ENCODE measurements at regions not wholly inside any gene's neighbourhood (a gene's known extent, or its start where the extent isn't known, plus 50 kb on each side); places are given as distances from the start of the nearest gene placed in this dataset.

- Histone ChIP-seq H3K9me3 (peaks cover 17% of the 10 kb centered on the region), H3K4me3 (no peak overlapping the region), H3K27ac (no peak overlapping the region), H3K27me3 (ENCODE audit: insufficient read depth in 3 of 3, low read length in 2 of 3) (no peaks in the 10 kb centered on the region), H3K4me1 (no peaks in the 10 kb centered on the region), H3K36me3 (ENCODE audit: insufficient read depth in 1 of 2, low read depth in 1 of 2) (no peaks in the 10 kb centered on the region)
- ATAC-seq (no peak), DNase-seq (no peak)
- intact Hi-C loops (cut with DNase I), result no loop called here
- 46 to 68% (median 62%) methylated on average over 1 of the region's 1 CpG for WGBS, 3 donors
- no peak for TF ChIP-seq CTCF (IDR thresholded peaks at IDR 0.05)
These were observed 680.1 kb downstream of the IGSF11 start for GRCh38 chr3:118354556-118354955.

- DNase-seq (no peak), ATAC-seq (no peak)
- Histone ChIP-seq H3K4me3 (no peak overlapping the region), H3K4me1 (no peaks in the 10 kb centered on the region), H3K27me3 (ENCODE audit: insufficient read depth in 3 of 3, low read length in 2 of 3) (no peaks in the 10 kb centered on the region), H3K36me3 (ENCODE audit: insufficient read depth in 1 of 2, low read depth in 1 of 2) (no peaks in the 10 kb centered on the region), H3K27ac (no peak overlapping the region), H3K9me3 (peaks cover 13% of the 10 kb centered on the region)
- WGBS, 3 donors, result 87 to 92% (median 92%) methylated on average over 4 of the region's 4 CpGs
- no peak for TF ChIP-seq CTCF (IDR thresholded peaks at IDR 0.05)
- intact Hi-C loops (cut with DNase I), result no loop called here
These were observed 664.7 kb downstream of the IGSF11 start for GRCh38 chr3:118369892-118370491.

DNA sequence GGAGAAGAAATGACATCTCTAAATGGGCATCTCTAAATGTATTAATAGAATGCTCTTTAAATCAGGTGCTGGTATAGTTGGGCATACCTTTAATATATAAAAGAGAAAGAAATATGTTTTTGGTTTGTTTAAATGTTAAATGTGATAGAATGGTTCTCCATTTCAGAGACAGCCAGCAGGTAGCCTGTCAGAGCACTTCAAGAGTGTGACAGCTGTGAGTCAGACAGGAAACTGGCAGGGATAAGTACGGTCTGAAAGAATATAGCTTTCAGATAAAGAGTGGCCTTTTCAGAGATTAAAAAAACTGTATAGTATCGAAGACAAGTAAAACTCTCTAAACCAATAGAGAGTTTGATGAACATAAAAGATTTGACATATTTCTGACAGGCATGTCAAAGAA is 654.1 kb downstream of the IGSF11 start:
- H3K36me3 ChIP-seq (ENCODE audit: insufficient read depth in 1 of 2, low read depth in 1 of 2), result no peaks in the 10 kb centered on the region
- WGBS, 3 donors, result 47 to 59% (median 49%) methylated on average over 2 of the region's 2 CpGs
- TF ChIP-seq CTCF (IDR thresholded peaks at IDR 0.05), result no peak
- H3K4me1 ChIP-seq, result no peaks in the 10 kb centered on the region
- intact Hi-C loops (cut with DNase I), result no loop called here
- H3K27ac ChIP-seq, result no peak overlapping the region
- ATAC-seq (no peak), DNase-seq (no peak)
- H3K27me3 ChIP-seq (ENCODE audit: insufficient read depth in 3 of 3, low read length in 2 of 3), result no peaks in the 10 kb centered on the region
- no peaks in the 10 kb centered on the region for H3K9me3 ChIP-seq
- H3K4me3 ChIP-seq, result no peak overlapping the region

DNA sequence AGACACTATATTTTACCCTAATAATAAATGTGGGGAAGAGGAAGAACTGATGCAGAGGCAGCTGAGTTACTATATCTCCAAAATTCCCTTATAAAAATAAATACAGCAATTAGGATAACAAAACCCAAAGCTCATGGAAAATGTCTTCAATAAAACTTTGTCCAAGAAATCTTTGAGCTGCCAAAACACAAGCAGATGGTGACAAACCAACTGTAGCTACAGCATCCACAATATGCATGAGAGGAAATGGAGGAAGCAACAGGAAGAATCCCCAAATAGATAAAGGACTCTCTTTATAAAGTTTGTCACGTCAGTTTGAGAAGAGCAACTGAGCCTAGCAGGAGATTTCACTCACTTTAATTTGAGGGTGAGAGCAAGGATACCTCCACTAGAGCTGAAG is 638.2 kb downstream of the IGSF11 start:
- TF ChIP-seq CTCF (IDR thresholded peaks at IDR 0.05), result no peak
- Histone ChIP-seq H3K27ac (no peak overlapping the region), H3K4me3 (no peak overlapping the region), H3K27me3 (ENCODE audit: insufficient read depth in 3 of 3, low read length in 2 of 3) (no peaks in the 10 kb centered on the region), H3K4me1 (no peaks in the 10 kb centered on the region), H3K9me3 (no peaks in the 10 kb centered on the region), H3K36me3 (ENCODE audit: insufficient read depth in 1 of 2, low read depth in 1 of 2) (no peaks in the 10 kb centered on the region)
- DNase-seq (no peak), ATAC-seq (no peak)
- intact Hi-C loops (cut with DNase I), result no loop called here
- WGBS, 3 donors, result 43 to 67% (median 64%) methylated on average over 1 of the region's 1 CpG

- 56 to 72% (median 58%) methylated on average over 2 of the region's 2 CpGs for WGBS, 3 donors
- no peak for ATAC-seq
- no peak for DNase-seq
- intact Hi-C loops (cut with DNase I), result no loop called here
- H3K27ac ChIP-seq, result no peak overlapping the region
- H3K4me1 ChIP-seq, result no peaks in the 10 kb centered on the region
- H3K36me3 ChIP-seq (ENCODE audit: insufficient read depth in 1 of 2, low read depth in 1 of 2), result no peaks in the 10 kb centered on the region
- H3K9me3 ChIP-seq, result no peaks in the 10 kb centered on the region
- no peak overlapping the region for H3K4me3 ChIP-seq
- no peaks in the 10 kb centered on the region for H3K27me3 ChIP-seq (ENCODE audit: insufficient read depth in 3 of 3, low read length in 2 of 3)
- TF ChIP-seq CTCF (IDR thresholded peaks at IDR 0.05), result no peak
These were observed 634.6 kb downstream of the IGSF11 start for GRCh38 chr3:118400086-118400485.
